Epithelial cell of esophagus (primary cell): ENCODE measurements at regions not wholly inside any gene's neighbourhood (a gene's known extent, or its start where the extent isn't known, plus 50 kb on each side); places are given as distances from the start of the nearest gene placed in this dataset.

Experiments
- DNase-seq: peaks from one replicate; pipeline ENCODE4 v3.0.0; 2010; ENCODE audit warnings: low read depth
- H3K4me3 ChIP-seq: 2 replicates; pipeline ENCODE4 v1.5.1; 2011; ENCODE audit warnings: mild to moderate bottlenecking, low read length, control low read depth
- TF ChIP-seq, protein P1 (sequence below): IDR thresholded peaks from 2 replicates; pipeline ENCODE4 v1.5.1; 2011; ENCODE audit warnings: low read depth, mild to moderate bottlenecking, low read length, control low read depth, inconsistent platforms; ENCODE audit not compliant: insufficient read depth; ENCODE audit errors: missing control alignments

DNA sequence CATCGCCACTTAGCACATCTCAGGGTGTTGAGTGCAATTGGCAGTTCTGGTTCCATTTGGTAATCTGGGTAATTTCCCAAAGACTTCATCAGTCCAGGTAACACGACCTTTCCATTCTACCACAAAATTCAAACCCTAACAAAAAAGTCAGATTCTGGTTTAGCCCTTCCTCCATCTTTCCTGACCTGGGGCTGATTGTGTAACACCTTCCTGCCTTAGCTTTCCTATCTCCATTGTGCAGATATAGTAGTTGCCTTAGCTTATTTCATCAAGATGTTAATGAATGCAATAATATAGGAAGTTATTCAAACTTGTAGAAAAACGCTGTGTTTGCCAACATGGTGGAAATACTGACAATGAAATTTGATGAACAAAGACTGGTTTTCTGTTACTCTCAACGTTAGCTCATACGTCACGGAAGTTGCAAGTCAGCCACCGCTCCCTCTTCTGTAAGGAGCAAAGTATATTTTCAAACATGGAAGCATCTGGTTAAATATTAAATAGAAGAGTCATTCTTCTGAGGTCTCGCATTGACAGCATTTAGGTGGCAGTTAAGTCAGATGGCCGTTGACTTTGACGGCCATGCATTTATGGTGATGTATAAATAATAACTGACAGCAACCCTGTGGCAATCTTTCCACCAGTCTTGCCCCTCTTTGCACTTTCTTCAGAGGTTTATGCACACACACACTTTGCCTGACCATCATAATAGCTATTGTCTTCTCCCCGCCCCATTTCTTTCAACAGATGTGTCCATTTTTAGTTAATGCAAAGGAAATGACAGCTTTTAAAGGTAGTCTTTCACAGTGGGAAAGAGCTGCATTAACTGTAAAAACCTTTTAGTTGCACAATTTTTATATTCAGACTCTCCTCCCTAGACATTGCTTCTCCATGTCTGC lies 205.1 kb upstream of the BMPER start:
- no peak for DNase-seq
- no peak overlapping the region for H3K4me3 ChIP-seq
- TF ChIP-seq, protein P1, sequence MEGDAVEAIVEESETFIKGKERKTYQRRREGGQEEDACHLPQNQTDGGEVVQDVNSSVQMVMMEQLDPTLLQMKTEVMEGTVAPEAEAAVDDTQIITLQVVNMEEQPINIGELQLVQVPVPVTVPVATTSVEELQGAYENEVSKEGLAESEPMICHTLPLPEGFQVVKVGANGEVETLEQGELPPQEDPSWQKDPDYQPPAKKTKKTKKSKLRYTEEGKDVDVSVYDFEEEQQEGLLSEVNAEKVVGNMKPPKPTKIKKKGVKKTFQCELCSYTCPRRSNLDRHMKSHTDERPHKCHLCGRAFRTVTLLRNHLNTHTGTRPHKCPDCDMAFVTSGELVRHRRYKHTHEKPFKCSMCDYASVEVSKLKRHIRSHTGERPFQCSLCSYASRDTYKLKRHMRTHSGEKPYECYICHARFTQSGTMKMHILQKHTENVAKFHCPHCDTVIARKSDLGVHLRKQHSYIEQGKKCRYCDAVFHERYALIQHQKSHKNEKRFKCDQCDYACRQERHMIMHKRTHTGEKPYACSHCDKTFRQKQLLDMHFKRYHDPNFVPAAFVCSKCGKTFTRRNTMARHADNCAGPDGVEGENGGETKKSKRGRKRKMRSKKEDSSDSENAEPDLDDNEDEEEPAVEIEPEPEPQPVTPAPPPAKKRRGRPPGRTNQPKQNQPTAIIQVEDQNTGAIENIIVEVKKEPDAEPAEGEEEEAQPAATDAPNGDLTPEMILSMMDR: no peak

DNA sequence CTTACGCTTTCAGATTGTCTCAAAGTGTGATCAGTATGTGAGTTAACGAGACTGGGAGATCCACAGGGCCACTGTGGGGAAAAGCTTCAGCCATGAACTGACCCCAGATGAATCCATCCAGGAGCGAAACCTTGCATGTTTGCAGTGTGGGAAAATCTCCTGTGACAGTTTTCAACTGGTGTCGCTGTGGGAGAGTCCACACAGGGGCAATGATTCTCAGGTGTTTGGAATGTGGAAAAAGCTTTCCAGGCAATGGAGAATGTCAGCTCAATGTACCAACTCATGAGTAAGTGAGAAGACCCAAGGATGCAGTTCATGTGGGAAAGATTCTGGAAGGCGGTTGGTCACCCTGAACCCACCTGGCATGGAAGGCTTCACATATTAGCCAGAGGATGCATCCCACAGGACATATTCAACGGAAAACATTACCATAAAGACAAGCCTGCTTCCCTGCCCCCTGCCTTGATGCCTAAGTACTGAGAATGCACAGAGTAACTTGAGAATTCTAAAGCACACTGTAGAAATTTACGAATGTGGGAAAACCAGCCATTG lies 204.1 kb upstream of the BMPER start:
- H3K4me3 ChIP-seq: no peak overlapping the region
- DNase-seq: no peak
- TF ChIP-seq, protein P1: no peak

DNA sequence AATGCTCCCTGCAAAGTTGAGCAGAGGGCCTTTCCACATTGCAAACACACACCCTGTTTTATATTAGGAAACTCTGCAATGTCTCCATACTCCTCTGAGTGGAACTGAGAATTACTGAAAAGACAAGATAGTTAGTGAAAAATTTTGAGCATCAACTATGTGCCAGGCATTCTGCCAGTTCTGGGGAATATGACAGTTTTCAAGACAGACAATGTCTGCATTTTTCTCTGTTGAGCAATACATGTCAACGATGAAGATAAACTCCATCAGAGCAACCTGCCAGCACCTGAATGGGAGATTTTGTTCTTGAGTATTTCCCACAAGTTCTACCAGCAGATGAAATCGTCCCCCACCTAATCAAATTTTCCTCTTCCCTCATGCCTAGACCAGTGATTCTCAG lies 203.4 kb upstream of the BMPER start:
- H3K4me3 ChIP-seq: no peak overlapping the region
- no peak for DNase-seq
- TF ChIP-seq, protein P1: no peak

DNA sequence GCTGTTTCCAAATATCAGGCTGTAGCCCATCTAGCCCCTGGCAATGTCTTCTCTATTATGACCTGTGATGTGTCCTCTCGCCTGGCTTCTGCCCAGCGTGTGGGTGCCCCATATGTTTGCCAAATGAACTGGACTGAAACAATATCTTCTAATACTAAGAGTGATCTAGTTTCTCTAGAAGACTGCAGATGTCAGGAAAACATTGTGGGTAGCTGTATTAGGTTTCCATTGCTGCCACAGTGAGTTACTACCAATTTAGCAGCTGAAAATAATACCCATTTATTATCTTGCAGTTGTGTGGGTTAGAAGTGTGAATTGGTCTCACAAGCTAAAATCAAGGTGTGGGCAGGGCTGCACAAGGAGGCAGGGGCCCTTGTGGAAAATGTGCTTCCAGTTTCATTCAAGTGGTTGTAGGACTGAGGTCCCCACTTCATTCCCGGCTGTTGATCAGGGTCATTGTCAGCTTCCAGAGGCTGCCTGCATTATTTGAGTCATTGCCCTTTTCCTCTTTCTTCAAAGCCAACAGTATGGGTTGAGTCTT lies 202.8 kb upstream of the BMPER start:
- DNase-seq: no peak
- no peak overlapping the region for H3K4me3 ChIP-seq
- TF ChIP-seq, protein P1: no peak

DNA sequence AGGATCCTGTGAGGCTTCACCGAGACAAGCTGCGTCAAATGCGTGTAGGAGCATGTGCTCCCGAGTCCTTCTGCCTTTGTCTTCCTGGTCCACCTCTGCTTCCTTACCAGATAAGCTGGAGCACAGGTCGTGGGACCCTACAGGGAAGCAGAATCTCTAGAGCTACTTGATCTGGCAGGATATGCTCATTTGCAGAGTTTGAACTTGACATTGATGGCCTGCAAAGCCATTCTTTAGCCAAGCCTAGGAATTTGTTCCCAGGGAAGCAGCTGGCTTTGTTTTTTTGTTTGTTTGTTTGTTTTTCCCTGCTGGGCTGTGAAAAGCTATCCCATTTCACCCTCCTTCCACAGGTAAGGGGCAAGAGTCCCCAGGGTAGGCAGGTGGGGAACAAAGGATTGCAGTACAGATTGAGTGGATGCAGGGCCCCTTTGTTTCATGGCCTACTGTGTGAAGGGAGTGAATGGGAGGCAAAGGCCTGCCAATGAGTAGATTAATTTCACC lies 200.0 kb upstream of the BMPER start:
- H3K4me3 ChIP-seq: no peak overlapping the region
- TF ChIP-seq, protein P1: no peak
- DNase-seq: no peak

DNA sequence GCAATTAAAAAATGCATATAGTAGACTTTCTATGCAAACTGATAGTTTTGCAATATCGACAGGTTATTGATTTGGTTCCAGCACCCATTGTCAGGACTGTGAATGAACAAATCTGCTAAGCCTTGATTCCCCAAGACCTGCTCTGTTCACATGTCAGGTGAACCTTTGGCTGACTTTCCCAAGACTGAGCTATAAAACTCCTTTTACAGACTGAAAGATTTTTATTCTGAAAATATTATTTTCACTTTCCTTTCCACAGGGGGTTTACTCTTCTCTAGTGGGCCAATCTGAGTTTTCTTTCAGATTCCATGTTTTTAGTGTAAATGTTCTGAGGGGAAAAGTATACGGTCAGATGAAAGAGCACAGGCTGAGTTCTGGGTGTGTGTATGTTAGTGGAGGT lies 199.2 kb upstream of the BMPER start:
- TF ChIP-seq, protein P1: no peak
- DNase-seq: no peak
- H3K4me3 ChIP-seq: no peak overlapping the region
